Gastrocnemius medialis (tissue), 4 donors: ENCODE measurements at regions not wholly inside any gene's neighbourhood (a gene's known extent, or its start where the extent isn't known, plus 50 kb on each side); places are given as distances from the start of the nearest gene placed in this dataset.

Experiments
- ATAC-seq, 2 donors: fragments of 150-250 bp; one replicate each; pipeline ENCODE4 v1.9.1; 2016
- DNase-seq, 2 donors: peaks; one replicate each; pipeline ENCODE4 v3.0.0-alpha.2; 2019
- H3K27ac ChIP-seq, 4 donors: fragments of 200-600 bp; sonication (generic); 1 replicate in 1 of 4; 2 replicates in 3 of 4; pipeline ENCODE4 v1.5.1; 2016 to 2018; ENCODE audit warnings: mild to moderate bottlenecking in 2 of 4, moderate library complexity in 1 of 4
- H3K27me3 ChIP-seq, 3 donors: fragments of 200-600 bp; sonication (generic) in 2 of 3; 1 replicate in 1 of 3; 2 replicates in 2 of 3; pipeline versions ENCODE4 v1.5.1 to v1.6.0; 2016 to 2019; ENCODE audit warnings: mild to moderate bottlenecking in 1 of 3, moderate library complexity in 1 of 3
- H3K36me3 ChIP-seq, 2 donors: fragments of 200-600 bp; sonication (generic) in 1 of 2; one replicate each; pipeline ENCODE4 v1.5.1; 2017 to 2018
- H3K4me1 ChIP-seq, 2 donors: fragments of 200-600 bp; sonication (generic) in 1 of 2; one replicate each; pipeline ENCODE4 v1.5.1; 2016 to 2017; ENCODE audit warnings: mild to moderate bottlenecking in 2 of 2
- H3K4me3 ChIP-seq, 4 donors: fragments of 200-600 bp; sonication (generic) in 3 of 4; 1 replicate in 1 of 4; 2 replicates in 3 of 4; pipeline ENCODE4 v1.5.1; 2016 to 2019; ENCODE audit warnings: mild to moderate bottlenecking in 2 of 4
- H3K9me3 ChIP-seq, 3 donors: fragments of 200-600 bp; sonication (generic) in 2 of 3; 1 replicate in 1 of 3; 2 replicates in 2 of 3; pipeline ENCODE4 v1.5.1; 2016 to 2019
- POLR2A ChIP-seq, 2 donors: fragments of 450-650 bp; IDR thresholded peaks; one replicate each; pipeline ENCODE4 v1.6.1; 2017; ENCODE audit warnings: antibody characterized with exemption in 2 of 2, mild to moderate bottlenecking in 2 of 2, moderate library complexity in 2 of 2
- in situ Hi-C, 4 donors: fragments of 200-750 bp; cut with MboI; loops; one replicate each; pipeline versions ENCODE4 v1.15.0 to v1.8.0; 2017; ENCODE audit warnings: low sequenced_read_pairs in 4 of 4
- intact Hi-C: fragments of 100-400 bp; cut with DNase I; formaldehyde crosslinking; loops from one replicate; pipeline ENCODE4 v1.15.1; 2023; ENCODE audit warnings: low total_unique reads
- TF ChIP-seq, protein P1 (sequence below), 5 experiments: fragments of 450-650 bp in 3 of 5; fragments of 200-600 bp in 2 of 5; sonication (generic) in 2 of 5; IDR thresholded peaks in 4 of 5; conservative IDR thresholded peaks in 1 of 5; 1 replicate in 4 of 5; 2 replicates in 1 of 5; pipeline ENCODE4 v1.5.1; 2016 to 2019; ENCODE audit warnings: antibody characterized with exemption in 5 of 5, mild to moderate bottlenecking in 3 of 5, moderate library complexity in 3 of 5

- intact Hi-C loops (loop anchor here (5.0 to 10.0 kb wide), 3 partner anchors 122 to 429 kb away; no protein-coding TSS in a partner anchor), in situ Hi-C loops (no loop called here)
- ATAC-seq: no peak
- DNase-seq: no peak
- Histone ChIP-seq H3K4me1 (peaks cover 44 to 47% of the 10 kb centered on the region in 2 donors), H3K9me3 (no peaks in the 10 kb centered on the region), H3K36me3 (no peaks in the 10 kb centered on the region), H3K4me3 (no peak overlapping the region), H3K27me3 (no peaks in the 10 kb centered on the region), H3K27ac (peak overlapping the region; percentile 8 to 65 (median 22))
- TF ChIP-seq, protein P1, sequence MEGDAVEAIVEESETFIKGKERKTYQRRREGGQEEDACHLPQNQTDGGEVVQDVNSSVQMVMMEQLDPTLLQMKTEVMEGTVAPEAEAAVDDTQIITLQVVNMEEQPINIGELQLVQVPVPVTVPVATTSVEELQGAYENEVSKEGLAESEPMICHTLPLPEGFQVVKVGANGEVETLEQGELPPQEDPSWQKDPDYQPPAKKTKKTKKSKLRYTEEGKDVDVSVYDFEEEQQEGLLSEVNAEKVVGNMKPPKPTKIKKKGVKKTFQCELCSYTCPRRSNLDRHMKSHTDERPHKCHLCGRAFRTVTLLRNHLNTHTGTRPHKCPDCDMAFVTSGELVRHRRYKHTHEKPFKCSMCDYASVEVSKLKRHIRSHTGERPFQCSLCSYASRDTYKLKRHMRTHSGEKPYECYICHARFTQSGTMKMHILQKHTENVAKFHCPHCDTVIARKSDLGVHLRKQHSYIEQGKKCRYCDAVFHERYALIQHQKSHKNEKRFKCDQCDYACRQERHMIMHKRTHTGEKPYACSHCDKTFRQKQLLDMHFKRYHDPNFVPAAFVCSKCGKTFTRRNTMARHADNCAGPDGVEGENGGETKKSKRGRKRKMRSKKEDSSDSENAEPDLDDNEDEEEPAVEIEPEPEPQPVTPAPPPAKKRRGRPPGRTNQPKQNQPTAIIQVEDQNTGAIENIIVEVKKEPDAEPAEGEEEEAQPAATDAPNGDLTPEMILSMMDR (IDR thresholded peaks at IDR 0.05 in 4 of 5, conservative IDR thresholded peaks at IDR 0.05 in 1 of 5): no peak
- no peak for TF ChIP-seq POLR2A (IDR thresholded peaks at IDR 0.05)
Observed at GRCh38 chr14:89614009-89614691, 197.1 kb upstream of the FOXN3 start.

DNA sequence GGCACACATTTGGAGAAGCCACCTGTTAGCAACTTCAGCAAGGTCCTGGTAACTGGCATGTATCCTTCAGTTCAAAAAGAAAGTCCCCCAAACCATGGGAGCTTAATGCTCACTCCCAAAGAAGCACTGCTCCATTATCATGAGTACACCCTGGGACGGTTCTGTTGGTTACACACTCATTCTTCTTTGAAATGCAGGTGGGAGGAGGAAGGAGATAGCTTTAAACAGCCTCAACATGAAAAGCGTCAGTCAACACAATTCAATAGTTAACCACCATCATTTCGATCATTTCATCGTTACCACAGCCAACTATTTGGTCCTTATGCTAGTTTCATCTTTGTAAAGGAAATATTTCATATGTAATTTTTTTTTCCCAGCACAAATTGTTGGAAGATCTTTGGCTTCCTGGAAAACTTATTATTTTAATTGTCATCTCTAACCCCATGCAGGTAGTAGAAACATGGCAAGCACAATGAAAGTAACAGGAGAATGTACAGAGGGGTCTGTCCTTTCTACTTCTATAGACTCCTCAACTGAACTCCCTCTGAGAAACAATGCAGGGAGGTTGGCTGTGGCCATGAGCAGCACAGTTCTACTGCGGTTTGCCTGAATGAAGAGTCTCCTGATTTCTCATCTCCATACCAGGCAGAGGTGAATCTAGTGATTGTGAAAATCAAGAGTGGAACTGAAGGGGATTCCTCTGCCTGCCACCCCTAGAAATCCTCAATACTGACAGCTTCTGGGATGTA lies 196.4 kb upstream of the FOXN3 start:
- in situ Hi-C loops: no loop called here
- Histone ChIP-seq H3K4me1 (peaks cover 44 to 47% of the 10 kb centered on the region in 2 donors), H3K27ac (peak overlapping the region; percentile 20 to 65 (median 30)), H3K27me3 (no peaks in the 10 kb centered on the region), H3K9me3 (no peaks in the 10 kb centered on the region), H3K4me3 (no peak overlapping the region), H3K36me3 (no peaks in the 10 kb centered on the region)
- ATAC-seq (no peak), DNase-seq (no peak)
- TF ChIP-seq, protein P1 (IDR thresholded peaks at IDR 0.05 in 4 of 5, conservative IDR thresholded peaks at IDR 0.05 in 1 of 5): no peak
- TF ChIP-seq POLR2A (IDR thresholded peaks at IDR 0.05): no peak
- intact Hi-C loops: loop anchor here (5.0 to 10.0 kb wide), 3 partner anchors 121 to 429 kb away; no protein-coding TSS in a partner anchor

- ATAC-seq: no peak
- Histone ChIP-seq H3K4me1 (peaks cover 16 to 17% of the 10 kb centered on the region in 2 donors), H3K36me3 (no peaks in the 10 kb centered on the region), H3K27me3 (no peaks in the 10 kb centered on the region), H3K27ac (peak overlapping the region in 1 of 4 donors; percentile 15), H3K4me3 (no peak overlapping the region), H3K9me3 (no peaks in the 10 kb centered on the region)
- intact Hi-C loops (loop anchor here (5.0 to 10.0 kb wide), 3 partner anchors 117 to 425 kb away; no protein-coding TSS in a partner anchor), in situ Hi-C loops (no loop called here)
- no peak for TF ChIP-seq POLR2A (IDR thresholded peaks at IDR 0.05)
- TF ChIP-seq, protein P1 (IDR thresholded peaks at IDR 0.05 in 4 of 5, conservative IDR thresholded peaks at IDR 0.05 in 1 of 5): no peak
- no peak for DNase-seq
Observed at GRCh38 chr14:89609500-89610100, 192.6 kb upstream of the FOXN3 start.

DNA sequence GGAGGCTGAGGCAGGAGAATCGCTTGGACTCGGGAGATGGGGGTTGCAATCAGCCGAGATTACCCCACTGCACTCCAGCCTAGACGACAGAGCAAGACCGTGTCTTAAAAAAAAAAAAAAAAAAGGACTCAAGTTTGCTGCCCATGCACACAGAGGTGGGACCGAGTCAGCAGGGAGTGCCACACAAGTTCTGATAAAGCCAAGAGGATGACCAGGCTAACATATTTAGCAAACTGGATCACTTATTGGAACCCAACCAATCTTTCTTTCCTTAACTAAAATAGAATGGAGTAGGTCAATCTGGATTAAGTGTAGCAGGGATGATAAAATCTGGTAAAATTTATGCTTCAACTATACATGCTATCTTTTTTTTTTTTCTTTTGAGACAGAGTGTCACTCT lies 190.4 kb upstream of the FOXN3 start:
- peak; percentile 89 to 90 for ATAC-seq

More for the DNA sequence above, 190.4 kb upstream of the FOXN3 start:
- Histone ChIP-seq H3K27ac (peak overlapping the region in 1 of 4 donors; percentile 9), H3K36me3 (no peaks in the 10 kb centered on the region), H3K27me3 (no peaks in the 10 kb centered on the region), H3K9me3 (no peaks in the 10 kb centered on the region), H3K4me1 (peaks cover 3 to 12% of the 10 kb centered on the region in 2 donors), H3K4me3 (no peak overlapping the region)
- in situ Hi-C loops: no loop called here
- TF ChIP-seq POLR2A (IDR thresholded peaks at IDR 0.05): no peak
- TF ChIP-seq, protein P1 (IDR thresholded peaks at IDR 0.05 in 4 of 5, conservative IDR thresholded peaks at IDR 0.05 in 1 of 5): no peak
- DNase-seq: no peak
- intact Hi-C loops: no loop called here
